HG03066 (cell line): ENCODE measurements at regions not wholly inside any gene's neighbourhood (a gene's known extent, or its start where the extent isn't known, plus 50 kb on each side); places are given as distances from the start of the nearest gene placed in this dataset.

Experiments
- ATAC-seq: cut with Tn5 transposase; IDR thresholded peaks from one replicate; pipeline ENCODE4 v1.9.1; 2021; ENCODE audit warnings: low read depth; ENCODE audit not compliant: unreplicated experiment

- ATAC-seq: no peak
Observed at GRCh38 chr11:23974051-23974450, 522.8 kb upstream of the LUZP2 start.

GRCh38 chr11:23974601-23975000, 522.3 kb upstream of the LUZP2 start:
- ATAC-seq: no peak

- ATAC-seq: no peak
Observed at GRCh38 chr11:23976426-23976825, 520.4 kb upstream of the LUZP2 start.

GRCh38 chr11:23976841-23977271, 520.0 kb upstream of the LUZP2 start:
- no peak for ATAC-seq

- no peak for ATAC-seq
Observed at GRCh38 chr11:23988381-23989006, 508.4 kb upstream of the LUZP2 start.

- no peak for ATAC-seq
Observed at GRCh38 chr11:23990346-23991164, 506.3 kb upstream of the LUZP2 start.

GRCh38 chr11:23991165-23991539, 505.7 kb upstream of the LUZP2 start:
- no peak for ATAC-seq

- no peak for ATAC-seq
Observed at GRCh38 chr11:23995891-23996290, 501.0 kb upstream of the LUZP2 start.

- ATAC-seq: no peak
Observed at GRCh38 chr11:23997356-23997755, 499.5 kb upstream of the LUZP2 start.

GRCh38 chr11:24005202-24005876, 491.5 kb upstream of the LUZP2 start:
- ATAC-seq: no peak

GRCh38 chr11:24043842-24044241, 453.0 kb upstream of the LUZP2 start:
- no peak for ATAC-seq

- no peak for ATAC-seq
Observed at GRCh38 chr11:24046731-24047130, 450.1 kb upstream of the LUZP2 start.

- no peak for ATAC-seq
Observed at GRCh38 chr11:24056051-24056450, 440.8 kb upstream of the LUZP2 start.

GRCh38 chr11:24060125-24060524, 436.7 kb upstream of the LUZP2 start:
- ATAC-seq: no peak

GRCh38 chr11:24064309-24064903, 432.4 kb upstream of the LUZP2 start:
- no peak for ATAC-seq

GRCh38 chr11:24068197-24068596, 428.7 kb upstream of the LUZP2 start:
- ATAC-seq: no peak

GRCh38 chr11:24070435-24070834, 426.4 kb upstream of the LUZP2 start:
- no peak for ATAC-seq

- no peak for ATAC-seq
Observed at GRCh38 chr11:24078018-24078417, 418.8 kb upstream of the LUZP2 start.

GRCh38 chr11:24082241-24082640, 414.6 kb upstream of the LUZP2 start:
- ATAC-seq: no peak

GRCh38 chr11:24082860-24083259, 414.0 kb upstream of the LUZP2 start:
- ATAC-seq: no peak

- no peak for ATAC-seq
Observed at GRCh38 chr11:24084956-24085355, 411.9 kb upstream of the LUZP2 start.
